HEK293T (cell line): ENCODE measurements at regions not wholly inside any gene's neighbourhood (a gene's known extent, or its start where the extent isn't known, plus 50 kb on each side); places are given as distances from the start of the nearest gene placed in this dataset.

Experiments used
- CTCF ChIA-PET: fragments of 350-600 bp; formaldehyde crosslinking; extraction: SDS; loops from one replicate; lab custom pipeline; 2021; ENCODE audit warnings: antibody characterized with exemption, inconsistent platforms; lab: Yijun Ruan, JAX
- POLR2A ChIA-PET: fragments of 350-600 bp; formaldehyde crosslinking; extraction: SDS; loops from one replicate; lab custom pipeline; 2020; ENCODE audit warnings: antibody characterized with exemption, inconsistent platforms; lab: Yijun Ruan, JAX
- DNase-seq: peaks from one replicate; pipeline ENCODE4 v3.0.0; 2012; ENCODE audit warnings: mixed read lengths; ENCODE audit errors: extremely low spot score
- ARNT ChIP-seq: fragments of 450-650 bp; IDR thresholded peaks from 2 replicates; pipeline ENCODE4 v1.6.1; 2017; ENCODE audit warnings: mild to moderate bottlenecking
- BHLHE40 ChIP-seq: fragments of 450-650 bp; IDR thresholded peaks from 2 replicates; pipeline ENCODE4 v1.6.1; 2016; ENCODE audit warnings: mild to moderate bottlenecking, moderate library complexity, borderline replicate concordance
- CTBP1 ChIP-seq: fragments of 450-650 bp; IDR thresholded peaks from 2 replicates; pipeline ENCODE4 v1.6.1; 2016; ENCODE audit warnings: borderline replicate concordance
- ELF4 ChIP-seq: fragments of 450-650 bp; IDR thresholded peaks from 2 replicates; pipeline ENCODE4 v1.6.1; 2017; ENCODE audit warnings: antibody characterized with exemption
- FOXA1 ChIP-seq: fragments of 450-650 bp; IDR thresholded peaks from 2 replicates; pipeline ENCODE4 v1.6.1; 2016; ENCODE audit warnings: mild to moderate bottlenecking
- FOXK2 ChIP-seq: fragments of 450-650 bp; IDR thresholded peaks from 2 replicates; pipeline ENCODE4 v1.6.1; 2016; ENCODE audit warnings: mild to moderate bottlenecking
- FOXM1 ChIP-seq: fragments of 450-650 bp; IDR thresholded peaks from 2 replicates; pipeline ENCODE4 v1.6.1; 2017; ENCODE audit warnings: mild to moderate bottlenecking, borderline replicate concordance
- HDGF ChIP-seq: fragments of 450-650 bp; IDR thresholded peaks from 2 replicates; pipeline ENCODE4 v1.6.1; 2017; ENCODE audit warnings: antibody characterized with exemption, borderline replicate concordance
- L3MBTL2 ChIP-seq: fragments of 450-650 bp; conservative IDR thresholded peaks from 2 replicates; pipeline ENCODE4 v1.6.1; 2016; ENCODE audit warnings: mild to moderate bottlenecking
- LEF1 ChIP-seq: fragments of 450-650 bp; IDR thresholded peaks from 2 replicates; pipeline ENCODE4 v1.6.1; 2017; ENCODE audit warnings: mild to moderate bottlenecking, borderline replicate concordance
- NFRKB ChIP-seq: fragments of 450-650 bp; IDR thresholded peaks from 2 replicates; pipeline ENCODE4 v1.6.1; 2016; ENCODE audit warnings: mild to moderate bottlenecking, moderate library complexity
- SP1 ChIP-seq: fragments of 450-650 bp; IDR thresholded peaks from 2 replicates; pipeline ENCODE4 v1.6.1; 2017
- SUZ12 ChIP-seq: fragments of 450-650 bp; IDR thresholded peaks from 2 replicates; pipeline ENCODE4 v1.6.1; 2016; ENCODE audit warnings: mild to moderate bottlenecking
- TARDBP ChIP-seq: fragments of 450-650 bp; IDR thresholded peaks from 2 replicates; pipeline ENCODE4 v1.6.1; 2016
- ZNF384 ChIP-seq: fragments of 450-650 bp; IDR thresholded peaks from 2 replicates; pipeline ENCODE4 v1.6.1; 2016
- TF ChIP-seq, protein P1 (sequence below): fragments of 450-650 bp; IDR thresholded peaks from 2 replicates; pipeline ENCODE4 v1.6.1; 2016

DNA sequence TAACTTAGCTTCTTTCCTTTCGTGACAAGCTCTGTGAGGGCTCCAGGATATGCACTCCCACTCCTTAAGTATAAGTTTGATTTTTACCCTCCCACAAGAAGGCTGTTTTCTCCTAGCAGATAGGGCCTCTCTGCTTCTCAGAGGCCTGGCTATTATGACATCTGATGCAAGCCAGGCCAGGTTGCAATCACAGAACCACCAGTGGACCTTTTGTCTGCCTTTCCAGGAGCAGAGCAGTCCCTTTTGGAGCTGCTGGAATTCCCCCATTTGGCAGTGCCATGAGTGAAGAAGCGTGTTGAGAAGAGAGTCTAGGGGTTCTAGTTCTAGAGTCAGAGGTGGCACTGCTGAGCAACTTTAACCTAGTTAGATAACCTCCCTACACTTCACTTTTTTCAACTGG lies 1004.3 kb upstream of the SEMA6D start:
- TF ChIP-seq ARNT (no peak), ELF4 (no peak), L3MBTL2 (no peak), CTBP1 (no peak), ZNF384 (no peak), HDGF (no peak), SP1 (no peak), FOXM1 (no peak), FOXA1 (no peak), LEF1 (no peak), FOXK2 (no peak), TARDBP (no peak), SUZ12 (no peak)
- POLR2A ChIA-PET = no interaction called here
- no peak for DNase-seq
- CTCF ChIA-PET = no interaction called here

DNA sequence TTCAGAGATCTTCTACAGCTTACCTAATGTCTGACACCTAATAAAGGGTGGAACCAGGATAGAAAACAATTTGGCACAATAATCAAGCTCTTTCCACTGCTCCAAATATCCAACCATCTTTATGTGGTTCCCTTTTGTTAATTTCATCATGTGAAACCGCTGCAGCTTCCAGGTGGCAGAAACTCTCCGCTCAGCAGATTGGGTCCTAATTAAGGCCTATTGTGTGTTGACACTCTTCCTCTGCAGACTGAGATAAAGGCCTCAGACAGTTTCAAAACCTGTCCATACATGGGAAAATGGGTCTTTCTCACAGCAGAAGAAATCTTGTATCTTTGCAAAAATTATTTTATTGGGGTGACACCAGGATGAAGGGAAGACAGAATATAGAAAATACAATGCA lies 1002.4 kb upstream of the SEMA6D start:
- CTCF ChIA-PET = no interaction called here
- POLR2A ChIA-PET = no interaction called here
- DNase-seq = no peak
- TF ChIP-seq NFRKB (no peak), LEF1 (no peak), HDGF (no peak), TARDBP (no peak), FOXM1 (no peak), BHLHE40 (no peak), CTBP1 (no peak), ZNF384 (no peak), FOXA1 (no peak), ARNT (no peak), FOXK2 (no peak), SUZ12 (no peak), L3MBTL2 (no peak), SP1 (no peak), ELF4 (no peak)
- TF ChIP-seq, protein P1, sequence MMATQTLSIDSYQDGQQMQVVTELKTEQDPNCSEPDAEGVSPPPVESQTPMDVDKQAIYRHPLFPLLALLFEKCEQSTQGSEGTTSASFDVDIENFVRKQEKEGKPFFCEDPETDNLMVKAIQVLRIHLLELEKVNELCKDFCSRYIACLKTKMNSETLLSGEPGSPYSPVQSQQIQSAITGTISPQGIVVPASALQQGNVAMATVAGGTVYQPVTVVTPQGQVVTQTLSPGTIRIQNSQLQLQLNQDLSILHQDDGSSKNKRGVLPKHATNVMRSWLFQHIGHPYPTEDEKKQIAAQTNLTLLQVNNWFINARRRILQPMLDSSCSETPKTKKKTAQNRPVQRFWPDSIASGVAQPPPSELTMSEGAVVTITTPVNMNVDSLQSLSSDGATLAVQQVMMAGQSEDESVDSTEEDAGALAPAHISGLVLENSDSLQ = no peak

DNA sequence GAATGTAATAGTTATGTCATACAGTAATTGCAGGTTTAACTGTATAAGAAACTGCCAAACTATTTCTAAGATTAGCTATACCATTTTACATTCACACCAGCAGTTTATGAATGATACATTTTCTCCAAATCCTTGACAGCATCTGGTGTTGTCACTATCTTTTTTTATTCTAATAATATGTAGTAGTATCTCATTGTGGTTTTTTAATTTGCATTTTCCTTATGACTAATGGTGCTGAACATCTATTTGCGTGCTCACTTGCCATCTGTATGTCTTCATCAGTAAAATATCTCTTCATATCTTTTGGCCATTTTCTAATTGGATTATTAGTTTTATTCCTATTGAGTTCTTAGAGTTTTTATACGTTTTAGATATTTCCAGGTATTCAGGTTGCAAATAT lies 994.0 kb upstream of the SEMA6D start:
- CTCF ChIA-PET = no interaction called here
- DNase-seq = no peak
- TF ChIP-seq ZNF384 (no peak), FOXK2 (no peak), ARNT (no peak), CTBP1 (no peak), FOXA1 (no peak), HDGF (no peak), BHLHE40 (no peak), SUZ12 (no peak), FOXM1 (no peak), LEF1 (no peak)
- TF ChIP-seq, protein P1 = no peak
- POLR2A ChIA-PET = no interaction called here

DNA sequence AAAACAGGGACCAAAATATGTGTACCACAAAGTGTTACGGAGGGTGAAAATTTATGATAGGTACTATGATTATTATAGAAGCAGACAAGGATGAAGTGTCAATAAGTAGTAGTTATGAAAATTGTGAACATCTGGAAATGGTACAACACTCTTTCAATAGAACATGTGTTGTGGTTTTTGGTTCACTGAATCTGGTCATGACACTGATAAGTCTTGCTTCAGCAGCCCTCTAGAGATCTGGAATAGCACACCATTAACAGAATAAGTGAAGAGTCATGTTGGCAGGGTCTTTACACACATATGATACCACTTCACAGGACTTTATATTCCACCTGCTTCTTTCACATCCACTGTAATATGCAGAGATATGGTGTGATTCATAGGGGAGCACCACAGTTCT lies 985.2 kb upstream of the SEMA6D start:
- ChIA-PET POLR2A (no interaction called here), CTCF (no interaction called here)
- no peak for DNase-seq
- TF ChIP-seq L3MBTL2 = no peak
- no peak for TF ChIP-seq FOXK2
- TF ChIP-seq, protein P1 = no peak
- no peak for TF ChIP-seq CTBP1
- TF ChIP-seq SUZ12 = no peak
- TF ChIP-seq ARNT = no peak
- TF ChIP-seq SP1 = no peak
- no peak for TF ChIP-seq TARDBP
- no peak for TF ChIP-seq NFRKB
- TF ChIP-seq BHLHE40 = no peak
- no peak for TF ChIP-seq ELF4
- no peak for TF ChIP-seq HDGF
- TF ChIP-seq FOXA1 = no peak

DNA sequence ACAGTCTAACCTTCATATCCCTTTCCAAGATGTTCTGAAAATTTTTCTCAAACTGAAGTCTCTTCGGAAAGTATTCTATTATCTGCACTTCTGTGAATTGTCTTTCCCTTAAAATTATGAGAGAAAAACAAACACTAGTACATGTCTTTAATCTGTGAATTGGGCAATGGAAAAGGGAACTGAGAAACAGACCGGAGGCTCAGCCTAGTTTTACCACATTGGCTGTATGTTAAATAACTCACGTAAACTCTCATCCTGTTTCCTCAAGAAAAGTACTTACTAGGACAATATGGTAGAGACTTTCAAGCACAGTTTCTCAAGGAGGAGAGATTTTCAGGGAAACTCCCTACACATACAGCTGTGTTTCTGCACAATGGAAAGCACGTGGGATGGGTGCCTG lies 982.2 kb upstream of the SEMA6D start:
- TF ChIP-seq, protein P1 = no peak
- TF ChIP-seq SUZ12 (no peak), TARDBP (no peak), FOXM1 (no peak), LEF1 (no peak), NFRKB (no peak)
- CTCF ChIA-PET = no interaction called here
- no peak for DNase-seq
- POLR2A ChIA-PET = no interaction called here

DNA sequence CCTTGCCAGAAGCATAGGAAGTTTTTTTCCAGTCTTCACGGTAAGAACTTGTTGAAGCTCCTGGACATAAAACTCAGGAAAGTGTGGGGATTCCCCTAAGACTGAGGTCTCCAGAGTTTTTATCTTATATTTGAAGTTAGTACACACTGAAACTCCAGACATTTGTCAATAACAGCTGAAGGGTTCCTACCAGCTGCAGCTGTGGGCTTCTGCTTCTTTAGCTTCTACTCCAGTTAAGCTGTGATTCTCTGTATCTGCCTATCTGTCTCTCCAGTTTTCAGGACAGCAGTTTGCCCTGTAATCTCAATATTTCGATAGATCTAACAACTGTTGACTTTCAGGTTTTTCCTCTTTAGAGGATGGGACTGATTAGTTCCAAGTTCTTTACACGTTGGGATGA lies 966.0 kb upstream of the SEMA6D start:
- no peak for DNase-seq
- CTCF ChIA-PET = no interaction called here
- POLR2A ChIA-PET = no interaction called here
- TF ChIP-seq FOXA1 (no peak), NFRKB (no peak), LEF1 (no peak)

DNA sequence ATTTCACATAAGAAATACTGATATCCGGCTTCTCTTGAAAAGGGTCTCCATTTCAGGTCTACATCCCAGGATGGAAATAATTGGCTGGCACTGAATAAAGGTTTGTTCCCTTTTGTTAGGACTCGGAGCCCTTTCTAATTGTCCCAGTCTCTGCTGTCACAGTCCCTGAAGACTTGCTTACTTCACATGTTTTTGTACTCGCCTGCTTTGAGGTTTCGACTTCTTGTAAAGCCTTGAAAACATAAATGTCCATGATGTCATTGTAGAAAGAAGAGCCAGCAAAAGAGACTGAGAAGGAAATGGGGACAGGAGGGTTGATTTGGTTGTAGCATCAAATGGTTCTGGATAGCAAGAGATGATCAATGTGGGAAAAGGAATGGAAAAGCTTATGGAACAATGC lies 963.4 kb upstream of the SEMA6D start:
- CTCF ChIA-PET = no interaction called here

More for the DNA sequence above, 963.4 kb upstream of the SEMA6D start:
- no peak for TF ChIP-seq ARNT
- no peak for TF ChIP-seq ELF4
- TF ChIP-seq, protein P1 = no peak
- TF ChIP-seq FOXM1 = no peak
- no peak for TF ChIP-seq ZNF384
- TF ChIP-seq SP1 = no peak
- no peak for DNase-seq
- POLR2A ChIA-PET = no interaction called here
